Epithelial cell of esophagus (primary cell): ENCODE measurements at regions not wholly inside any gene's neighbourhood (a gene's known extent, or its start where the extent isn't known, plus 50 kb on each side); places are given as distances from the start of the nearest gene placed in this dataset.

ENCODE experiments used
- DNase-seq: peaks from one replicate; pipeline ENCODE4 v3.0.0; 2010; ENCODE audit warnings: low read depth
- H3K4me3 ChIP-seq: 2 replicates; pipeline ENCODE4 v1.5.1; 2011; ENCODE audit warnings: mild to moderate bottlenecking, low read length, control low read depth
- TF ChIP-seq, protein P1 (sequence below): IDR thresholded peaks from 2 replicates; pipeline ENCODE4 v1.5.1; 2011; ENCODE audit warnings: low read depth, mild to moderate bottlenecking, low read length, control low read depth, inconsistent platforms; ENCODE audit not compliant: insufficient read depth; ENCODE audit errors: missing control alignments

DNA sequence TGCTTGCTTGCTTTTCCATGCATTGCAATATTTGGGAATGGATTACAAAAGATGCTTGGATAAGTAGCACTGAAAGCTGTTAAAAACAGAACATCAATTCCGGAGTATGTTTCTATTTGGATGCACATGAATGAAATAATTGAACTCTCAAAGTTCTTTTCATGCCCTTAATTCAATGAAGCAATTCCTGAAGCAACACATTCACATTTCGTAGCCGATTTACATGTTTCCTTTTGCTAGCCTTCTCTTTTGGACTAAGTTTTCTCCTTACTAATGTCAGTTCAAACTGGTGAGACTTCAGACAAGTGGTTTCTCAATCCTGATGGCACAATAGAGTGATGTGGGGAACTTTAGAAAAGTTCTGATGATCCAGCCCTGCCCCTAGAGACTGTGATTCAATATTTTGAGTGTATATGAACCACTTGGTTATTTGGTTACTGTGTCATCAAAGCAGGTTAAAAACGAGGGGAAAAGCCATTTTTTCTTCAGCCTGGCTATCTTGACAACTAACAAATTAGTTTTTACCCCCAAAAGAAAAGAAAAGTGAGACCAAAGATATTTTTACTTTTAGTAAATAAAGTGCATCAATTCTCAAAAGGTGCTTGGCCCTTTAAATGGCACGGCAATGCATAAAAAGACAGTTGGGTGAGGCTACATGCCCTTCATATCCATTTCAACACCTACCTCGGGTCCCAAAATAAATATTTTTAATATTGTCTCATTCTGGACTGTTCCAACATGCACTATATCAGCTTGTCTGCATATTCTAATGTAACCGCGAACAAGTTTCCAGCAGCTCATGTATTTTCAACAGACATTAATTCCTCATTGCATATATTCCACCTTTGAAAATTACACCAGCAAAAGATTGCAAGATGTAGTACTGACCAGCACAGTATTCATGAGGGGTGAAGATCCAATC is 90.1 kb upstream of the RPL34 start:
- no peak overlapping the region for H3K4me3 ChIP-seq
- TF ChIP-seq, protein P1, sequence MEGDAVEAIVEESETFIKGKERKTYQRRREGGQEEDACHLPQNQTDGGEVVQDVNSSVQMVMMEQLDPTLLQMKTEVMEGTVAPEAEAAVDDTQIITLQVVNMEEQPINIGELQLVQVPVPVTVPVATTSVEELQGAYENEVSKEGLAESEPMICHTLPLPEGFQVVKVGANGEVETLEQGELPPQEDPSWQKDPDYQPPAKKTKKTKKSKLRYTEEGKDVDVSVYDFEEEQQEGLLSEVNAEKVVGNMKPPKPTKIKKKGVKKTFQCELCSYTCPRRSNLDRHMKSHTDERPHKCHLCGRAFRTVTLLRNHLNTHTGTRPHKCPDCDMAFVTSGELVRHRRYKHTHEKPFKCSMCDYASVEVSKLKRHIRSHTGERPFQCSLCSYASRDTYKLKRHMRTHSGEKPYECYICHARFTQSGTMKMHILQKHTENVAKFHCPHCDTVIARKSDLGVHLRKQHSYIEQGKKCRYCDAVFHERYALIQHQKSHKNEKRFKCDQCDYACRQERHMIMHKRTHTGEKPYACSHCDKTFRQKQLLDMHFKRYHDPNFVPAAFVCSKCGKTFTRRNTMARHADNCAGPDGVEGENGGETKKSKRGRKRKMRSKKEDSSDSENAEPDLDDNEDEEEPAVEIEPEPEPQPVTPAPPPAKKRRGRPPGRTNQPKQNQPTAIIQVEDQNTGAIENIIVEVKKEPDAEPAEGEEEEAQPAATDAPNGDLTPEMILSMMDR: no peak
- no peak for DNase-seq

DNA sequence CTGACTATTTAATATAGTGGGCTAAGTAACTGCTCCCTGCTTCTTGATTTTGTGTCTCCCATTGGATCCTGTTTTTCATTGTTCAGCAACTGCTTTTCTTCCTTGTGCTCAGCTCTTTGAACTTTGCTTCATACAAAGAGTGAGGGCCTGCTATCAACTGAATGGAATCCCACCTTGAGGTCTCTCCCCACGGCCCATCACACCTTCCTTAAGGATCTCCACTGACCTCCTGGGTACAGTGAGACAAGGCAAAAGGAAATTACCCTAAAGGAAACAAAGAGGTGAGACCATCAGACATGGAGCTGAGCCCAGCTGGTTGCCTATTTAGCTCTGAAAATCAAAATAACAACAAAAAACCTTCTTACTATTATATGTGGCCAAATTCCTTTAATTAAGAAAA is 91.3 kb upstream of the RPL34 start:
- TF ChIP-seq, protein P1: no peak
- no peak for DNase-seq

DNA sequence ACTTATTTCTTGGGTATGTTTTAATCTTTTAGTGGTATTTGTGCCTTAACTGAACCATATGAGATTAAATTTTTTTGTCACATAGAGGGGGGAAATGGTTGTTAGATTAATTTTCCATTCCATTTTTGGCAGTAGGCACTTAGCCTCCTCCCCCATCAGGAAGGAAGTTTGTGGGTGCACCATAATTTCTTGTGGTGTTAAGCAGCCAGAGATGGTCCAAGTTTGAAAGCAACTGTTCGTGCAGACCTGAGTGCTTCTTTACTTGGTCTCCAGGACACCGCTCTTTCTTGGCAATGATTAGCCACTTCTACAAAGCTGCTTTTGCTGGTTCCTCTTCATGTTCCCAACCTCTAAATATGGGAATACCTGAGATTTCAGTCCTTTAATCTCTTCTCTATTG is 92.7 kb upstream of the RPL34 start:
- H3K4me3 ChIP-seq: no peak overlapping the region
- no peak for DNase-seq
- TF ChIP-seq, protein P1: no peak

More for the DNA sequence above, 91.3 kb upstream of the RPL34 start:
- no peak overlapping the region for H3K4me3 ChIP-seq

DNA sequence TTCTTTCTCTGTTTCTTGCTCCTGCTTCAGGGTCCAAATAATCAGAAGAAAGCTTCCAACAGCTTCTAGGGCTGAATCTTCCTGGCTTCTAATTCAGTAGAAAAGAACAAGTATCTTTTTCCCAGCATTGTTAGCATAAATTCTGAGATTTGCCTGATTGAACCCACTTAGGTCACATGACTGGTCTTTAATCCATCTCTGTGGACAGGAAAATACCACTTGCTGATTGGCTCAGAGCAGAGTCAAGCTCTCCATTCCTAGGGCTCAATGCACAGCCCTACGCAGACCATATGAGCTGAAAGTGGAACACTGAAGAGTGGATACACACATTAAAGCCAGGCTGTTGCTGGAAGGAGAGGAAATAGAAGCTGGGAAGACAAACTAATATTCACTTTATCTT is 99.6 kb upstream of the RPL34 start:
- no peak overlapping the region for H3K4me3 ChIP-seq
- TF ChIP-seq, protein P1: no peak
- no peak for DNase-seq

- DNase-seq: no peak
- H3K4me3 ChIP-seq: no peak overlapping the region
- TF ChIP-seq, protein P1: no peak
Observed at GRCh38 chr4:108519911-108520601, 100.3 kb upstream of the RPL34 start.

DNA sequence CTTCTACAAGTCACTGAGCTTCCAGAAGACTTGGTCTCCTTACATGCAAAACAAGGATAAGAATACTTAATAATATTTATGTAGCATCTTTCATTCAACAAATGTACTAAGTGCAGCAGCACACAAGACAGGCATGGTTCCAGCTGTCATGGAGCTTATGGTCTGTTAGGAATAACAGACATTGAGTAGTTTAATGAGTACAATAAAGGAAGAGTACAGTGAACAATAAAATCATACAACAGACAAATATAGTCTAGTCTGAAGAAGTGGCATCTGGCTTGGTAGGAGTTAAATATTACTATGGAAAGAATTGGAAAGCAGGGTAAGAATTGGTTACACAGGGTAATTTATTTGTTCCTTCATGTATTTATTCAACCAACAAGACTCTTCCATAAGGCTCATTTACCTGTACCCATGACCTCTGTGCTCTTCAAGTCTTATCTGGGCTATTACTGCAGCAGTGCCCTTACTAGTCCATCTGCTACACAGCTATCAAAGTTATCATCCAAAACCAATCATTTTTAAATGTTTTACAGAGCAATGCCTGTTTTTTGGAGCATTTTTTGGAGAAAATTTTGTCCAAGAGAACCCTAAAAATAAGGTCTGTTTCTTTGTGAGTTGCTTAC is 101.1 kb upstream of the RPL34 start:
- TF ChIP-seq, protein P1: no peak
- DNase-seq: no peak
- no peak overlapping the region for H3K4me3 ChIP-seq
